ENCODE measurements at regions not wholly inside any gene's neighbourhood (a gene's known extent, or its start where the extent isn't known, plus 50 kb on each side); places are given as distances from the start of the nearest gene placed in this dataset.

- TF ChIP-seq CTCF (conservative IDR thresholded peaks at IDR 0.05; ENCODE audit: low read length) (no peak), EZH2phosphoT487 (IDR thresholded peaks at IDR 0.05; ENCODE audit: borderline replicate concordance, low read depth, low read length) (no peak)
These were observed 200.5 kb upstream of the DCN start for GRCh38 chr12:91383099-91383498.
